Heart right ventricle (tissue), 16 donors: ENCODE measurements at regions not wholly inside any gene's neighbourhood (a gene's known extent, or its start where the extent isn't known, plus 50 kb on each side); places are given as distances from the start of the nearest gene placed in this dataset.

Source experiments
- ATAC-seq, 8 donors: fragments of 200-7000 bp; cut with Tn5 transposase; one replicate each; pipeline ENCODE4 v1.9.1; 2020; ENCODE audit warnings: mild to moderate bottlenecking in 8 of 8, moderate library complexity in 8 of 8, moderate number of reproducible peaks in 1 of 8
- DNase-seq, 2 donors: peaks; one replicate each; pipeline ENCODE4 v3.0.0-alpha.2; 2020
- H3K27ac ChIP-seq, 10 donors: fragments of 200-600 bp; sonication (generic) in 2 of 10; one replicate each; pipeline versions ENCODE4 v1.5.0 to v1.8.0; 2020 to 2022; ENCODE audit warnings: mild to moderate bottlenecking in 3 of 10
- H3K27me3 ChIP-seq, 7 donors: fragments of 200-600 bp; one replicate each; pipeline ENCODE4 v1.8.0; 2021 to 2022; ENCODE audit warnings: mild to moderate bottlenecking in 2 of 7
- H3K36me3 ChIP-seq, 9 donors: fragments of 200-600 bp; sonication (generic) in 1 of 9; one replicate each; pipeline versions ENCODE4 v1.5.0 to v1.8.0; 2020 to 2022; ENCODE audit warnings: mild to moderate bottlenecking in 2 of 9
- H3K4me1 ChIP-seq, 9 donors: fragments of 200-600 bp; sonication (generic) in 1 of 9; one replicate each; pipeline versions ENCODE4 v1.5.0 to v1.8.0; 2020 to 2022; ENCODE audit warnings: mild to moderate bottlenecking in 4 of 9
- H3K4me3 ChIP-seq, 10 donors: fragments of 200-600 bp; sonication (generic) in 2 of 10; one replicate each; pipeline versions ENCODE4 v1.5.0 to v1.8.0; 2020 to 2022; ENCODE audit warnings: mild to moderate bottlenecking in 7 of 10, moderate library complexity in 2 of 10
- H3K9me3 ChIP-seq, 11 donors: fragments of 200-600 bp in 10 of 11; sonication (generic) in 2 of 11; one replicate each; pipeline versions ENCODE4 v1.5.0 to v1.8.0; 2013 to 2022; ENCODE audit warnings: mild to moderate bottlenecking in 2 of 11, control low read depth in 1 of 11, moderate library complexity in 1 of 11
- WGBS, 2 donors: extraction: QIAGEN DNeasy Blood & Tissue Kit; methylation state at CpG; one replicate each; pipeline ENCODE4 v1.1.7; 2013; ENCODE audit warnings: inconsistent platforms in 1 of 2; 5-methylcytosine and 5-hydroxymethylcytosine counted together
- intact Hi-C, 10 donors: fragments of 100-400 bp; cut with DNase I; formaldehyde crosslinking; loops; one replicate each; pipeline versions ENCODE4 v1.11.1 to v1.14.2; 2022
- TF ChIP-seq, protein P1 (sequence below), 9 donors: fragments of 200-600 bp; sonication (generic) in 2 of 9; IDR thresholded peaks; one replicate each; pipeline versions ENCODE4 v1.5.0 to v1.8.0; 2021 to 2022; ENCODE audit warnings: antibody characterized with exemption in 9 of 9, mild to moderate bottlenecking in 5 of 9, moderate library complexity in 1 of 9
- donor health status: Arrhythmogenic right ventricular cardiomyopathy.
- donor health status: ischemic (EF 13 %, LVEDD 7.1; RV severe dilation, severe dysfunction).
- donor health status: healthy with polysubstance abuse.
- donor health status: DM: no; HTN: yes; CAD: no.
- donor health status: DM: no; HTN: no; CAD: no.
- donor health status: ischemic (EF 25% LVEDD 6.9; RV normal size, moderate dysfunction).
- donor health status: ischemic (EF 25% LVEDD 5.7; RV mildly dilated, moderate dysfunction).
- donor health status: healthy.
- donor health status: DM: yes; HTN: yes; CAD: no.
- donor health status: Ischemic cardiomyopathy.
- donor health status: ischemic (EF 35%, LVEDD 5.7; RV mildly dilated, moderate dysfunction).
- donor health status: nonischemic (EF 11% LVEDD 7.7; RV severe dilation, severe dysfunction).
- donor health status: DM: yes; HTN: yes; CAD: no.
- donor health status: PGD.
- donor health status: ischemic (EF 29% LVEDD 5.4; RV normal size, mild dysfunction).
- donor health status: nonischemic (EF 23%, LVEDD 6.1; RV moderate dilation, normal function).

DNA sequence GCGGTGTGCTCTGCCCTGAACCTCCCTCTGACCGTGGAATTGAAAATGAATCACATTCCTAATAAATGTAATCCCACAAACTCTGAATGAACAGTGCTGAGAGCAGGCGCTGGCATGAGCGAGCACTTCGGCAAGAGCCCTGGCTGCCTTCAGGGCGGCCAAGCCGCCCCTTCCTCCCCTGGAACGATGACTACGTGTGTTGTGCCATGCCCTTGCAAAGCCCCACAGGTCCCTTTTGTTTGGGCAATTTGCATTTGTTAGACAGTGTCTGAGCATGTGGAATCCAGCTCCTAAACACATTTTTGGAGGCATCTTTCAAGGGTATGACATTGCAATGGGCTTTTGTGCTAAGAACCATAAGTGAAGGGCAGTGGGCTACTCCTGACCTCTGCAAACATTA is 95.6 kb upstream of the MKI67 start:
- peaks cover 0 to 10% (median 0%) of the 10 kb centered on the region in 9 donors for H3K4me1 ChIP-seq
- intact Hi-C loops = no loop called here
- DNase-seq (no peak), ATAC-seq (no peak)
- 83 to 86% methylated on average over 9 of the region's 9 CpGs for WGBS, 2 donors
- peaks cover 0 to 4% (median 0%) of the 10 kb centered on the region in 11 donors for H3K9me3 ChIP-seq
- H3K36me3 ChIP-seq = no peaks in the 10 kb centered on the region
- peaks cover 0 to 12% (median 0%) of the 10 kb centered on the region in 7 donors for H3K27me3 ChIP-seq
- H3K27ac ChIP-seq = no peak overlapping the region
- TF ChIP-seq, protein P1, sequence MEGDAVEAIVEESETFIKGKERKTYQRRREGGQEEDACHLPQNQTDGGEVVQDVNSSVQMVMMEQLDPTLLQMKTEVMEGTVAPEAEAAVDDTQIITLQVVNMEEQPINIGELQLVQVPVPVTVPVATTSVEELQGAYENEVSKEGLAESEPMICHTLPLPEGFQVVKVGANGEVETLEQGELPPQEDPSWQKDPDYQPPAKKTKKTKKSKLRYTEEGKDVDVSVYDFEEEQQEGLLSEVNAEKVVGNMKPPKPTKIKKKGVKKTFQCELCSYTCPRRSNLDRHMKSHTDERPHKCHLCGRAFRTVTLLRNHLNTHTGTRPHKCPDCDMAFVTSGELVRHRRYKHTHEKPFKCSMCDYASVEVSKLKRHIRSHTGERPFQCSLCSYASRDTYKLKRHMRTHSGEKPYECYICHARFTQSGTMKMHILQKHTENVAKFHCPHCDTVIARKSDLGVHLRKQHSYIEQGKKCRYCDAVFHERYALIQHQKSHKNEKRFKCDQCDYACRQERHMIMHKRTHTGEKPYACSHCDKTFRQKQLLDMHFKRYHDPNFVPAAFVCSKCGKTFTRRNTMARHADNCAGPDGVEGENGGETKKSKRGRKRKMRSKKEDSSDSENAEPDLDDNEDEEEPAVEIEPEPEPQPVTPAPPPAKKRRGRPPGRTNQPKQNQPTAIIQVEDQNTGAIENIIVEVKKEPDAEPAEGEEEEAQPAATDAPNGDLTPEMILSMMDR (IDR thresholded peaks at IDR 0.05) = no peak
- H3K4me3 ChIP-seq = no peak overlapping the region

DNA sequence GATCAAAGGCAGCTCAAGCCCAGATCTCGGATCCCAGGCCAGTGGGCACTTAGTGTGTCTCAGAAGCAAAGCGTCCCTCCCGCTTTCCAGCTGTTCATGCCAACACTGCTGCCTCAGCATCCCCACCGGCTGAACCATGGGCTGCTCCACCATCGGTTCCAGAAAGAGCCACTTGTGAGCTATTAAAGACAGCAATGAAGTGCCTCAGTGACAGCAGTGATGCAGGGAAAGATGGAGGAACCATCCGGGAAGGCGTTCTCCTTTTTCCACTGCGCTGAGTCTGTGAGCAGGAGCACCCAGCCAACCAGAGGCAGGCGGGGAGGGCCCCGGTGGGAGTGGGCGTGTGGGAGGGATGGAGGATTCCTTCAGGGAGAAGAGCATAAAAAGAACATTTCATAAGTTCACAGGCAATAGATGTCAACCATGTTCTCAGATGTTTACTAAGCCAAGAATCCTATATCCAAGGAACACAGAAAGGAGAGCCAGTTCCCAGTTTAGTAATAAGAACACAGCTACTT is 96.2 kb upstream of the MKI67 start:
- intact Hi-C loops = no loop called here
- Histone ChIP-seq H3K27ac (no peak overlapping the region), H3K4me1 (peaks cover 0 to 10% (median 0%) of the 10 kb centered on the region in 9 donors), H3K9me3 (peaks cover 0 to 4% (median 0%) of the 10 kb centered on the region in 11 donors), H3K4me3 (no peak overlapping the region), H3K36me3 (no peaks in the 10 kb centered on the region), H3K27me3 (peaks cover 0 to 12% (median 0%) of the 10 kb centered on the region in 7 donors)
- WGBS, 2 donors = 70 to 85% methylated on average over 11 of the region's 11 CpGs
- TF ChIP-seq, protein P1 (IDR thresholded peaks at IDR 0.05) = no peak
- ATAC-seq (no peak), DNase-seq (no peak)

DNA sequence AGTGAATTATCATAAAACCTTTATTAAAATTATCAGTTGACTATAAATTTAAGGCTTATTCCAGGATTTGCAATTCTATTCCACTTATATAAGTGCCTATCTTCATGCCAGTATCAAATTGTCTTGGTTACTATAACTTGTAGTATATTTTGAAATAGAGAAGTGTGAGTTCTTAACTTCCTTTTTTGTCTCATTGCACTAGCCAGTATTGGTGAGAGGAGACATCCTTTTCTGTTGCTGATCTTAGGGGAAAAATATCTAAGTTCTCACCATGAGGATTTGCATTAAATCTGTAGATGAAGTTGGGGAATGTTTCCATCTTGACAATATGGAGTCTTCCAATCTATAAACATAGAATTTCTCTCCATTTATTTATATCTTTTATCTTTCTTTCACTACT is 104.2 kb upstream of the MKI67 start:
- H3K4me1 ChIP-seq = no peaks in the 10 kb centered on the region
- no peak for ATAC-seq
- peaks cover 0 to 22% (median 10%) of the 10 kb centered on the region in 11 donors for H3K9me3 ChIP-seq
- no peaks in the 10 kb centered on the region for H3K36me3 ChIP-seq
- H3K4me3 ChIP-seq = no peak overlapping the region
- no peak overlapping the region for H3K27ac ChIP-seq
- no peak for DNase-seq
- TF ChIP-seq, protein P1 (IDR thresholded peaks at IDR 0.05) = no peak
- intact Hi-C loops = no loop called here
- peaks cover 0 to 31% (median 17%) of the 10 kb centered on the region in 7 donors for H3K27me3 ChIP-seq

DNA sequence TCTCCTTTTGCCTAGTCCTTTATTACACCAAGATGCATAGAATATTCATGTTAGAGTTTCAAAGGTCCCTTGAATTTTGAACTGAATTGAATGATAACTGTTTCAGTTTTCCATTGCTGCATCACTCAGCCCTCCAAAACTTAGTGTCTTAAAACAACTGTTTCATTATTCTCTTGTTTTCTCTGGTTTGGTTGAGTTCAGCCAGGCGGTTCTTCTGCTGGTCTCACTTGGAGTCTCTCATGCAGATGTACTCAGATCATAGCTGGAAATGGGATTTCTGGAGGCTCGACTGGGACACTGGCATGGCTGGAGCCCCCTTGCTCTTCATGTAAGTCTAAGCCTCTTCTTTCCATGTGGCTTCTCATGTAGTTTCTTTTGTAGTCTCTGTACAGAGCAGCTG is 107.2 kb upstream of the MKI67 start:
- Histone ChIP-seq H3K27ac (no peak overlapping the region), H3K27me3 (peaks cover 0 to 49% (median 27%) of the 10 kb centered on the region in 7 donors), H3K9me3 (peaks cover 0 to 22% (median 10%) of the 10 kb centered on the region in 11 donors), H3K4me1 (no peaks in the 10 kb centered on the region), H3K36me3 (no peaks in the 10 kb centered on the region), H3K4me3 (no peak overlapping the region)
- intact Hi-C loops = no loop called here
- WGBS, 2 donors = 79% methylated on average over 2 of the region's 2 CpGs
- ATAC-seq = no peak
- TF ChIP-seq, protein P1 (IDR thresholded peaks at IDR 0.05) = no peak
- no peak for DNase-seq
